ENCODE measurements at regions not wholly inside any gene's neighbourhood (a gene's known extent, or its start where the extent isn't known, plus 50 kb on each side); places are given as distances from the start of the nearest gene placed in this dataset.

DNA sequence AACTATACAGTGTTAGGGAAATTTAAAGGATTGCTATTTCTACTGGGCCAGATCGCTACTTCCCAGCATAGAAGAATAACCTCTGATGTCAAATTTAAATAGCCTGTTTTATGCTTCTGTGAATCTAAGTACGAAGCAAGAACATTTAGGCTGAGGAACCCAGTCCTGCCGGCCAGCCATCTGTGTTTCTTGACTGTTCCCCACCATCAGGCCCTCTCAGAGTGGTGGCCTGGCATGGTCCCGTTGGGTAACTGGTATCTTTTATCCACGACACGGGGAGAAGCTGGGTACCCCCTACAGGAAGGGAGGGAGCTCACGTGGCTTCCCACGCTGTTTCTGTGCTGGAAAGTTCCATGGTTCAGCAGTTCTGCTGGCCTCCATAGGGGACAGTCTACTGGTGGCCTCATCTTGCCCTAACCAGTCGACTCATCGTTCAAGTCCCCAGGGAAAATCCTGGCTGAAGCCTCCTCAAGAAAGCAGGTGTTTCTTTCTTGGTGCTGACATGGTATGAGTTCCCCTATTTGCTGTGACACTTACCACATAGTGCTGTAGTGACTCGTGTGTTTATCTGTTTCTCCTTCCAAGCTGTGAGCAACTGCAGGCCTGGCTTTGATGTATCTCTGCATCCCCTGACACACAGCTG is 201.7 kb upstream of the NLRP1 start:
- peak overlapping the region in 1 of 6 donors; percentile 44 for H3K27ac Mint-ChIP-seq
- peak overlapping the region in 1 of 8 donors; percentile 15 for H3K4me3 Mint-ChIP-seq
- peak in 1 of 2 donors; percentile 41 for ATAC-seq (ENCODE audit: low read depth in 2 of 2)
- H3K4me1 Mint-ChIP-seq, result no peaks in the 10 kb centered on the region
- H3K9me3 Mint-ChIP-seq, result peaks cover 8 to 28% (median 16%) of the 10 kb centered on the region in 7 donors
- H3K27me3 Mint-ChIP-seq, result peaks cover 20 to 31% (median 27%) of the 10 kb centered on the region in 3 donors
- DNase-seq, result no peak
- H3K36me3 Mint-ChIP-seq, result peaks cover 3 to 4% of the 10 kb centered on the region in 2 donors

DNA sequence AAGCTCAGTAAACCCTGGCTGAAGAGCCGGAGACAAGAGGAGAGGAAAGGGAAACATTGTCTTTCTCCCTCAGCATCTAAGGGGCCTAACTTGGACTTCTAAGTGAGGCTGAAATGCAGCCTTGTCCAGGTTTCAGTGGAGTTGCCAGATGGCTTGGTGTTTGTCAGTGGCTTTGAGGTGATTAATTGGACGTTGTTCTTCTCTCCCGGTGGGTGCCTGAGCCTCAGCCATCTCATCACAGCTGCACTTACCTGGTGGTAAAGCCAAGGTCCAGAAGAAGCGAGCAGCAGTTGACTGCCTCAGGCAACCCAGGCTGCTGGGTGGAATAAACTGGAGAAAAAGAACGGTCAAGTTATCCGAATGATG is 202.2 kb upstream of the NLRP1 start:
- DNase-seq, result no peak
- Mint-ChIP-seq H3K27me3 (peaks cover 20 to 32% (median 30%) of the 10 kb centered on the region in 3 donors), H3K4me3 (no peak overlapping the region), H3K9me3 (peaks cover 8 to 28% (median 16%) of the 10 kb centered on the region in 7 donors), H3K36me3 (peaks cover 4 to 6% of the 10 kb centered on the region in 2 donors), H3K27ac (no peak overlapping the region), H3K4me1 (no peaks in the 10 kb centered on the region)
- no peak for ATAC-seq (ENCODE audit: low read depth in 2 of 2)

DNA sequence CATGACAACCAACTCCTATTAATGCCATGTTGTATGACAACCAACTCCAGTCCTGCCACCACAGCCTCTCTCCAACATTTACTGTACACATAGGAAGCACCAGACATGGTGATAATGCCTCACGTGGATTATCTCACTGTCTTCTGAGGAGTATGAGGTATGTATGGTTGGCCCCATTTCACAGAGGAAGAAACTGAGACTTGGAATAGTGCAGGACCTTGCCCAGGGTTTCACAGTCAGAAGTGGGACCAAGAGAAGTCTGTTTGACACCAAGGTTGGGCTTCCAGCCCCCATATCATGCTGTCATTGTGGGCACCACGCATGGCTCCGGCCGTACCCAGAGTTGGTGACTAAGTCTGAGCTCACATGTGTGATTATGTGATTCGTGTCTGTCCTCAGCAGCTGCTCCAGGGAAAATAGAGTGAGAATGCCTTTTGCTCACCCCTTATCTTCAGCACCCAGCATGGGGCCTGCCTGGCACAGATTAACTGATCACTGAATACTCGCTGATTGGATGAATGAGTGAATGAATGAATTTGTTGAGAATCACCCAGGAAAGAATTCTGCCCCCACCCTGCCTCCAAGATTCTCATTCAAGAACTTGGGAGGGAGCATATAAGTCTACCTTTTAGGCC is 204.1 kb upstream of the NLRP1 start:
- Mint-ChIP-seq H3K9me3 (peaks cover 9 to 37% (median 18%) of the 10 kb centered on the region in 7 donors), H3K27me3 (peaks cover 25 to 39% (median 38%) of the 10 kb centered on the region in 3 donors), H3K27ac (no peak overlapping the region), H3K4me1 (no peaks in the 10 kb centered on the region), H3K36me3 (peaks cover 11 to 14% of the 10 kb centered on the region in 2 donors), H3K4me3 (no peak overlapping the region)
- DNase-seq, result no peak
- no peak for ATAC-seq (ENCODE audit: low read depth in 2 of 2)

DNA sequence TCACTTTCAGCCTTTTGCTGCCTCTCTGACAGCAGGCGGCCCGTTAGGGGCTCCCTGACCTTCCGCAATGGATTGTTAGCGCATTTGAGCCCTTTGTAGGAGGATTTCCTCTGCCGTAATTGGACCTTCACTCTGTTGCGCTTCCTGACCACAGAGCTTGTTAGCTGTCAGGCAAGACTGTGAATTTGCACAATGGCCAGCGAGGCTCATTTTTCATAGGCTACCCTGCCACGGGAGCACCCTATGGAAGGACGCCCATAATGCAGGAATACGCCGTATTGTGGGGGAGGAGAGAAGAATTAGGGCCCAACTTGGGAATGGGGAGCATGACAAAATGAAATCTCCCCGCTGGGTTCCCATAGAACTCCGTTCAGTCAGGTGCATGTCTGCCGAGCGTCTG is 205.2 kb upstream of the NLRP1 start:
- Mint-ChIP-seq H3K36me3 (peaks cover 11 to 14% of the 10 kb centered on the region in 2 donors), H3K27me3 (peaks cover 25 to 39% (median 38%) of the 10 kb centered on the region in 3 donors), H3K27ac (no peak overlapping the region), H3K4me1 (no peaks in the 10 kb centered on the region), H3K9me3 (peaks cover 7 to 30% (median 13%) of the 10 kb centered on the region in 7 donors), H3K4me3 (no peak overlapping the region)
- ATAC-seq (ENCODE audit: low read depth in 2 of 2), result no peak
- no peak for DNase-seq

DNA sequence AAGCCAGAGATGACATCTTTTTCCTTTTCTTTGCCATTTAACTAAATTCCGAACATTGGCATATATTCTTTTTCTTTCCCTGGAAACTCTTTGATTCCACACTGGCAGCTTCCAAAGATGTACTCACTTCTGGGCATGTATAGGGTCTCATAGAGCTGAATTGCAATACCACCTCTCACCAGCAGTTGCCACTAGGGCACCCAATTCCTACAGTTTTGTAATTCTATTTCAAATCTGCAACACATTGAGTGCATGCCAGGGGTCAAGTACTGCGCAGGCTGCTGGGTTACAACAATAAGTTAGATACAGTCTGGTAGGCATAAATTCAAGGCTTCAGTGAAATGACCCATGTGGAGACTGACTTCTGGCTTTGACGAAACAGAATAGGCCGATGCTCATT is 208.8 kb upstream of the NLRP1 start:
- Mint-ChIP-seq H3K27me3 (peaks cover 26 to 54% (median 46%) of the 10 kb centered on the region in 3 donors), H3K4me1 (no peaks in the 10 kb centered on the region), H3K27ac (no peak overlapping the region), H3K36me3 (peaks cover 7 to 14% of the 10 kb centered on the region in 2 donors), H3K9me3 (peaks cover 4 to 28% (median 12%) of the 10 kb centered on the region in 7 donors), H3K4me3 (no peak overlapping the region)
- ATAC-seq (ENCODE audit: low read depth in 2 of 2) (no peak), DNase-seq (no peak)

DNA sequence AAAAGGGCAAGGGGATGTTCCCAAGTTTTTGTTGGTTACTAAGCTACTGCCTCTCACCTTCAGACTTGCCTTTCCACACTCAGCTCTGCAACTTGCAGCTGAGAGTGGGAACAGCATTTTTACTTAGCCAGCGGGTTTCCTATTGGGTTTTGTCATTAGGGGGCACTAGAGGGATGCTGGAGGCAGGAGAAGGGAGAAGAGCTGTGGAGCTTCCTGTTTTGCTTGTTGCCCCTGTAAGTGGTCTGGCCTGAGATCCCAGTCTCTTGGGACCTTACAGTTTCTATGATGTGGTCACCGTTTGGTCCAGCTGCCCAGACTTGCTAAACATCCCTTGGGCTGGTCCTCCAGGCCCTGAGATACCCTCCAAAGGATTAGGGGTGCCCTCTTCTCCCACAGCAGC is 209.6 kb upstream of the NLRP1 start:
- ATAC-seq (ENCODE audit: low read depth in 2 of 2), result no peak
- Mint-ChIP-seq H3K4me1 (no peaks in the 10 kb centered on the region), H3K27me3 (peaks cover 26 to 51% (median 41%) of the 10 kb centered on the region in 3 donors), H3K9me3 (peaks cover 4 to 28% (median 12%) of the 10 kb centered on the region in 7 donors), H3K27ac (no peak overlapping the region), H3K4me3 (no peak overlapping the region), H3K36me3 (peaks cover 7 to 14% of the 10 kb centered on the region in 2 donors)
- DNase-seq, result no peak

DNA sequence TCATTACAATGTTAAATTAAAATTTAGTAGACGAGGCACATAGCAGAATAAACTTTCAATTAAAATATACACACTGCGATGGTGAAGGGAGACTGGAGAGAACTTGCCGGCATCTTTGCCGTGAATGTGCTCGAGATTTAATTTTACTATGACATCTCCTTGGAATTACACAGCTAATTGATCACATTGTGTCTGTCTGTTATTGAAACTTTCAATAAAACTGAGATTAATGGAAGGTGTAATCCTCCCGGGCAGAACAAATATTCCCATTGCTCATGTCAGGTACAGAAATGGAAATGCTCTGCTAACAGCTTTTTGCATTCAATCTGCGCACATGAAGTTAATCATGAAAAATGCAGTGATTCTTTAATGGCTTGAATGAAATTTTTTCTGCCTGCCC is 210.1 kb upstream of the NLRP1 start:
- Mint-ChIP-seq H3K4me1 (no peaks in the 10 kb centered on the region), H3K4me3 (no peak overlapping the region), H3K36me3 (peaks cover 7 to 14% of the 10 kb centered on the region in 2 donors), H3K27ac (no peak overlapping the region), H3K27me3 (peaks cover 26 to 53% (median 43%) of the 10 kb centered on the region in 3 donors), H3K9me3 (peaks cover 4 to 28% (median 12%) of the 10 kb centered on the region in 7 donors)
- no peak for DNase-seq
- ATAC-seq (ENCODE audit: low read depth in 2 of 2), result no peak

DNA sequence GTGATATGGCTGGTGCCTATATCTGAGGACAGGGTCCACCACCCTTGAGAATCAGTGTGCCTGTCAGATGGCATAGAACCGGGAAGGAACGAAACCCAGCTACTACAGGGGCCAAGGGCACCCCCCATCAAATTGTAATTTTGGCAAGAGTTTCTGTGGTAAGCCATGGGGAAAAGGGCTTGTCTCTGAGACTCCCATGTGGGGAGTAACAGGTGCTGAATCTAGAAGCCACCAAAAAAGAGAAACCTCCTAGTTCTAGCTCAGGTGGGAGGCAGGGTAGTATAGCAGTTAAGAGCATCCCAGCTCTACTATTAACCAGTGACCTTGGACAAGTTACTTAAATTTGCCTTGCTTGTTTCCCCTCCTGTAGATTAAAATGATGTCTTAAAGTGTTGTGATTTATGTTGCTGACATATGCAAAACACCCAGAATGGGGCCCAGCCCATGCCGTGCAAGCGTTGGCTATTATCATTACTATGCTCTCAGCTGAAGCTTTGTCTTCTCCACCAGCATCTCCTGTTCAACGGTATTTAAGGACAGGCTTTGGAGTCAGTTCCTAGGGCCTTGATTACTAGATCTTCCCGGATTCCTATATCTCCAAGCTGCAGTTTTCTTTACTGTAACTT is 210.7 kb upstream of the NLRP1 start:
- H3K36me3 Mint-ChIP-seq, result peaks cover 7 to 14% of the 10 kb centered on the region in 2 donors
- H3K4me3 Mint-ChIP-seq, result no peak overlapping the region
- H3K4me1 Mint-ChIP-seq, result no peaks in the 10 kb centered on the region
- H3K27me3 Mint-ChIP-seq, result peaks cover 24 to 50% (median 39%) of the 10 kb centered on the region in 3 donors
- DNase-seq (no peak), ATAC-seq (ENCODE audit: low read depth in 2 of 2) (no peak)
- no peak overlapping the region for H3K27ac Mint-ChIP-seq
- peaks cover 4 to 28% (median 12%) of the 10 kb centered on the region in 7 donors for H3K9me3 Mint-ChIP-seq

DNA sequence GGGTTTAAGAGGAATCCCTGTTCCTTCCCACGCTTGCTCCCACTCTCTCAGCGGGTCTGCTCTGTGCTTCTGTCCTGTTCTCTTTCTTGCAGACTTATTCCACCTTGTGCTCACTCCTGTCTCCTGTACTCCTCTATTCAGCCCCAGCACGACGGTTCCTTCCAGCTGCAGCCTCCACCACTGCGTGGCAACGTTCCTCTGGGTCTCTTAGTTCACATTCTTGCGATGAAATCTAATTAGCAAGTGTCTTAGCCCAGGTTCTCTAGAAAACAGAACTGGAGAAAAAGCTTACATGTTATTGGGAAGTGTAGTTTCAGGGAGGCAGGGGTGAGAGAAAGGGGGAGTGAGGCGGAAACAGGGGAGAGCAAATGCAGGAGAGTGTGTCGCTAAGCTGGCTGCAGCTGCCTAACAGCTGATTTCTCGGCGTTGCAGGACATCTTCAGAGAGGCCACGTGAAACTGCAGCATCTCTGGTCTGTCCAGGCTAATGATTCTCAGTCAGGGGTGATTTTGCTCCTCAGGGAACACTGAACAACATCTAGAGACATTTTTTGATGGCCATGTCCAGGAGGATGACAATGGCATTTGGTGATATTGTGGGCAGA is 213.2 kb upstream of the NLRP1 start:
- Mint-ChIP-seq H3K4me1 (no peaks in the 10 kb centered on the region), H3K27me3 (peaks cover 19 to 39% (median 30%) of the 10 kb centered on the region in 3 donors), H3K9me3 (peaks cover 0 to 19% (median 6%) of the 10 kb centered on the region in 7 donors), H3K4me3 (no peak overlapping the region), H3K27ac (no peak overlapping the region), H3K36me3 (peaks cover 7% of the 10 kb centered on the region in 2 donors)
- ATAC-seq (ENCODE audit: low read depth in 2 of 2), result no peak
- no peak for DNase-seq

DNA sequence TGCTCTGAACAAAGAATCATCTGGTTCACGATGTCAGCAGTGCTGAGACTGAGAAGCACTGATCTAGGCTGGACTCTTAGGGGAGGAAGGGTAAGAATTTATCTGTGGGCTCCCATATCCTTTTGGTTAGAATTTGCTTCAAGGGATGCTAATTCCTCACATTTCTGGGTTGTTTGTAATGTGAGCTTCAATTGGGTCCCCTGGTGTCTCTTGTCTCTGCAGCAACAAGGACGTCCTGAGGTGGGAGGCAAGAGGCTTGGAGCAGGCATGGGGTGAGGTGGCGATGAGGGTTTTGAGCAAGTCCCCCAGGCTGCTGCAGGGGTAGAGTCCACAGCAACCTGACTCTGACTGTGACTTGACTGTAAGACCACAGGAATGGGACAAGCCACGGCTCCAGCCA is 213.8 kb upstream of the NLRP1 start:
- H3K4me1 Mint-ChIP-seq, result no peaks in the 10 kb centered on the region
- H3K27ac Mint-ChIP-seq, result no peak overlapping the region
- DNase-seq (no peak), ATAC-seq (ENCODE audit: low read depth in 2 of 2) (no peak)
- H3K4me3 Mint-ChIP-seq, result no peak overlapping the region
- H3K27me3 Mint-ChIP-seq, result peaks cover 16 to 37% (median 24%) of the 10 kb centered on the region in 3 donors
- peaks cover 0 to 14% (median 3%) of the 10 kb centered on the region in 7 donors for H3K9me3 Mint-ChIP-seq
- H3K36me3 Mint-ChIP-seq, result peaks cover 2% of the 10 kb centered on the region in 2 donors

DNA sequence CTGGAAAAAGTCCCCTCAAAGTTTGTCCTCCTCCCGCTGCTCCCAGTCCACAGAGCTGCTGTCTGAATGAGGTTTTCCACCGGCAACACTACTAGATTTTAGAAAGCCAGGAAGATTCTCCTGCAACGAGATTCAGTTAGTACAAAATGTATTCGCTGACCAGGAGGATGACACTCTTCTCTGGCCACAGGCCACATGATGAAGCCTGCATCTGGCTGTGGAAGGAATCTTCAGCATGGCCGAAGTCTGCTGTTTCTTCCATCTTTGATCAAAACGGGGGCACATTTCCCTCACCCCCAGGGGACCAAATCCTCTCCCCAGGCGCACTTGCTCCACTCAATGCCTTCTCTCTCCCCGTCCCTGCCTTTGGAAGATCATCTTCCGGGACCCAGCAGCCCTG is 215.8 kb upstream of the NLRP1 start:
- ATAC-seq (ENCODE audit: low read depth in 2 of 2) (no peak), DNase-seq (no peak)
- Mint-ChIP-seq H3K4me3 (no peak overlapping the region), H3K36me3 (no peaks in the 10 kb centered on the region), H3K9me3 (peaks cover 5 to 18% (median 9%) of the 10 kb centered on the region in 7 donors), H3K27me3 (peaks cover 15 to 48% (median 35%) of the 10 kb centered on the region in 3 donors), H3K4me1 (no peaks in the 10 kb centered on the region), H3K27ac (peak overlapping the region in 1 of 6 donors; percentile 32)

DNA sequence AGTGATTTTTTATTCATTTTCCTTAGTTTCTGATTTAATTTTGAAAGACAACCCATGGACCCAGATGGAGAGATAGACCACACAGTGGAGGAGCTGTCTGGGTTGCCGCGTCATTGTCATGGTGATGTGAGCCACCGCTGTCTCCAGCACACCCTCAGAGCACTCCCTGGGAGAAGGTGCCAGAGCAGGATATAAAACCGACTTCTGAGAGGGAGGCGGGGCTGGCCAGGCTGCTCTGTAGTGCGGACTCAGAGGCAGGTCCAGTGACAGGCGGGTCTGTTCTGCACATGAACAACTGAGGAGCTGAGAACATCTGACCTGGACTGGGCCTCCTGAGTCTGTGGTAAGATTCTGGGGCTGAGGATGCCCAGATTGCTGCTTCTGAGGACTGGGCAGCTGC is 216.3 kb upstream of the NLRP1 start:
- H3K9me3 Mint-ChIP-seq, result peaks cover 5 to 18% (median 9%) of the 10 kb centered on the region in 7 donors
- peaks cover 12 to 50% (median 39%) of the 10 kb centered on the region in 3 donors for H3K27me3 Mint-ChIP-seq
- ATAC-seq (ENCODE audit: low read depth in 2 of 2) (no peak), DNase-seq (no peak)
- H3K4me3 Mint-ChIP-seq, result no peak overlapping the region
- H3K4me1 Mint-ChIP-seq, result no peaks in the 10 kb centered on the region
- no peaks in the 10 kb centered on the region for H3K36me3 Mint-ChIP-seq
- no peak overlapping the region for H3K27ac Mint-ChIP-seq

DNA sequence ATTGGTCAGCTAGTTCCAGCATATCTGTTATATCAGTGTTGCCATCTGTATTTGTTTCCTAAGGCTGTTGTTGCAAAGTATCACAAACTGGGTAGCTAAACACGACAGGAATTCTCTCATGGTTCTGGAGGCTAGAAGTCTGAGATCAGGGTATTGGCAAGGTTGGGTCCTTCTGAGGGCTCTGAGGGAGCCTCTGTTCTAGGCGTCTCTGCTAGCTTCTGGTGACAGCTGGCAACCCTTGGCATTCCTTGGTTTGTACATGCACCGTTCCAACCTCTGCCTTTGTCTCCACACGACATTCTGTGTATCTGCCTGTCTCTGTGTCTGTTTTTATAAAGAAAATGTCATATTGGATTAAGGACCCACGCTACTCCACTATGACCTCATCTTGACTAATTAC is 219.9 kb upstream of the NLRP1 start:
- H3K27ac Mint-ChIP-seq, result no peak overlapping the region
- no peak for ATAC-seq (ENCODE audit: low read depth in 2 of 2)

More for the DNA sequence above, 219.9 kb upstream of the NLRP1 start:
- Mint-ChIP-seq H3K9me3 (peaks cover 5 to 44% (median 10%) of the 10 kb centered on the region in 7 donors), H3K27me3 (peaks cover 4 to 39% (median 34%) of the 10 kb centered on the region in 3 donors), H3K4me3 (no peak overlapping the region), H3K4me1 (no peaks in the 10 kb centered on the region), H3K36me3 (no peaks in the 10 kb centered on the region)
- no peak for DNase-seq

Data from naive B cell (primary cell).